HL-60 (cell line): ENCODE measurements at regions not wholly inside any gene's neighbourhood (a gene's known extent, or its start where the extent isn't known, plus 50 kb on each side); places are given as distances from the start of the nearest gene placed in this dataset.

Experiments used
- CTCF ChIP-seq: IDR thresholded peaks from one replicate; pipeline ENCODE4 v1.5.1; 2011; ENCODE audit warnings: low read length, control low read depth, inconsistent platforms; ENCODE audit not compliant: insufficient read depth
- GABPA ChIP-seq: IDR thresholded peaks from 2 replicates; pipeline ENCODE4 v1.6.1; 2012; ENCODE audit warnings: low read depth
- POLR2AphosphoS5 ChIP-seq: IDR thresholded peaks from 2 replicates; pipeline ENCODE4 v1.6.1; 2012; ENCODE audit warnings: low read depth
- SPI1 ChIP-seq: IDR thresholded peaks from 2 replicates; pipeline ENCODE4 v1.6.1; 2012; ENCODE audit warnings: low read depth, mild to moderate bottlenecking, borderline replicate concordance

- no peak for TF ChIP-seq CTCF
- no peak for TF ChIP-seq POLR2AphosphoS5
- no peak for TF ChIP-seq SPI1
- TF ChIP-seq GABPA = no peak
Measured at GRCh38 chr22:19610518-19611253, 86.5 kb upstream of the CLDN5 start.
